Caco-2 (cell line): ENCODE measurements at regions not wholly inside any gene's neighbourhood (a gene's known extent, or its start where the extent isn't known, plus 50 kb on each side); places are given as distances from the start of the nearest gene placed in this dataset.

Source experiments
- BruUV-seq: library from RNA; stranded (reverse); fragments of 400-500 nt; replicated peaks from 2 replicates; lab custom pipeline; 2021; lab: Mats Ljungman, UMichigan
- CTCF ChIA-PET: fragments of 300-600 bp; sonication (Branson Sonifier 250); formaldehyde crosslinking; loops from one replicate; lab custom pipeline; 2022; ENCODE audit warnings: antibody characterized with exemption; lab: Charles Lee
- POLR2A ChIA-PET: fragments of 300-600 bp; sonication (Branson Sonifier 250); formaldehyde crosslinking; loops from one replicate; lab custom pipeline; 2022; ENCODE audit warnings: antibody characterized with exemption; lab: Charles Lee
- DNase-seq, 2 experiments: peaks; one replicate each; pipeline versions ENCODE4 v3.0.0 to v3.0.0-alpha.2; 2020 to 2022
- H3K27me3 ChIP-seq: replicated peaks from 2 replicates; pipeline ENCODE4 v1.6.0; 2011; ENCODE audit warnings: low read length; ENCODE audit not compliant: control insufficient read depth, insufficient read depth
- H3K36me3 ChIP-seq: 2 replicates; pipeline ENCODE4 v1.5.1; 2011; ENCODE audit warnings: low read length; ENCODE audit not compliant: control insufficient read depth, insufficient read depth
- H3K4me1 ChIP-seq: fragments of 250-450 bp; sonication (Bioruptor Pico); 2 replicates; pipeline ENCODE4 v1.5.1; 2020; ENCODE audit warnings: mild to moderate bottlenecking
- H3K4me3 ChIP-seq: 2 replicates; pipeline ENCODE4 v1.5.1; 2011; ENCODE audit warnings: low read depth, mild to moderate bottlenecking, control low read depth, low read length
- H3K9me3 ChIP-seq: fragments of 250-450 bp; sonication (Bioruptor Pico); 2 replicates; pipeline ENCODE4 v1.5.1; 2020; ENCODE audit warnings: mild to moderate bottlenecking, moderate library complexity
- H3K27ac Mint-ChIP-seq: one replicate; pipeline ENCODE4 v1.8.0; 2022; ENCODE audit warnings: mixed read lengths; ENCODE audit not compliant: unreplicated experiment
- H3K27me3 Mint-ChIP-seq: one replicate; pipeline ENCODE4 v1.8.0; 2022; ENCODE audit warnings: mixed read lengths; ENCODE audit not compliant: insufficient read depth, unreplicated experiment
- H3K36me3 Mint-ChIP-seq: one replicate; pipeline ENCODE4 v1.8.0; 2022; ENCODE audit warnings: mild to moderate bottlenecking, mixed read lengths; ENCODE audit not compliant: insufficient read depth, unreplicated experiment
- H3K4me1 Mint-ChIP-seq: one replicate; pipeline ENCODE4 v1.8.0; 2022; ENCODE audit warnings: low read depth, mixed read lengths; ENCODE audit not compliant: unreplicated experiment
- H3K4me3 Mint-ChIP-seq: one replicate; pipeline ENCODE4 v1.8.0; 2022; ENCODE audit warnings: mild to moderate bottlenecking, moderate library complexity, mixed read lengths; ENCODE audit not compliant: unreplicated experiment
- H3K9me3 Mint-ChIP-seq: one replicate; pipeline ENCODE4 v1.8.0; 2022; ENCODE audit warnings: mixed read lengths; ENCODE audit not compliant: unreplicated experiment
- intact Hi-C: fragments of 100-400 bp; cut with micrococcal nuclease; formaldehyde crosslinking; loops from one replicate; pipeline ENCODE4 v1.10.0; 2022; ENCODE audit not compliant: unreplicated experiment
- TF ChIP-seq, protein P1 (sequence below), 2 experiments: fragments of 200-600 bp in 1 of 2; IDR thresholded peaks; 1 replicate in 1 of 2; 2 replicates in 1 of 2; pipeline versions ENCODE4 v1.5.1 to v1.8.0; 2011 to 2022; ENCODE audit warnings: antibody characterized with exemption in 1 of 2, control low read depth in 1 of 2, inconsistent platforms in 1 of 2, low read depth in 1 of 2, low read length in 1 of 2, mild to moderate bottlenecking in 1 of 2, moderate library complexity in 1 of 2; ENCODE audit not compliant: insufficient read depth in 1 of 2, severe bottlenecking in 1 of 2, unreplicated experiment in 1 of 2

DNA sequence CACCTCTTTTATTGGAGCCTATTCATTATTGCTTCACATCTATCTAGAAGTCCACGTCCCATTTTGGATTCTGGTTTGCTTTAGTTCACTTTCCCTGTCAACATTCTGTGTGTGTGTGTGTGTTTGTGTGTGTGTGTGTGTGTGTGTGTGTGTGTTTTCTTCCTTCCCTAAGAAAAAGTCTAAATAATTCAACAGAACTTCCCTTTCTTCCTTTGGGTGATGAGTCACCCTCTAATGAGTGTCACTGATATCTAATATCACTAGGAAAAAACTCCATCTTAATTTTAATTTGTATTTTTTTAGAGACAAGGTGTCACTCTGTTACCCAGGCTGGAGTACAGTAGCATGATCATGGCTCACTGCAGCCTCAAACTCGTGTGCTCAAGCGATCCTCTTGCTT, 234.2 kb downstream of the TTC8 start:
- H3K27me3 ChIP-seq = no peaks in the 10 kb centered on the region
- H3K9me3 Mint-ChIP-seq = peaks cover 10% of the 10 kb centered on the region
- H3K9me3 ChIP-seq = no peaks in the 10 kb centered on the region
- no peak overlapping the region for H3K27ac Mint-ChIP-seq
- no peak for DNase-seq
- no TSS peak for BruUV-seq
- H3K4me1 Mint-ChIP-seq = peaks cover 13% of the 10 kb centered on the region
- no peaks in the 10 kb centered on the region for H3K27me3 Mint-ChIP-seq
- no peaks in the 10 kb centered on the region for H3K36me3 Mint-ChIP-seq
- intact Hi-C loops = no loop called here
- peaks cover 23% of the 10 kb centered on the region for H3K4me1 ChIP-seq
- ChIA-PET POLR2A (no interaction called here), CTCF (no interaction called here)
- H3K4me3 Mint-ChIP-seq = no peak overlapping the region
- TF ChIP-seq, protein P1, sequence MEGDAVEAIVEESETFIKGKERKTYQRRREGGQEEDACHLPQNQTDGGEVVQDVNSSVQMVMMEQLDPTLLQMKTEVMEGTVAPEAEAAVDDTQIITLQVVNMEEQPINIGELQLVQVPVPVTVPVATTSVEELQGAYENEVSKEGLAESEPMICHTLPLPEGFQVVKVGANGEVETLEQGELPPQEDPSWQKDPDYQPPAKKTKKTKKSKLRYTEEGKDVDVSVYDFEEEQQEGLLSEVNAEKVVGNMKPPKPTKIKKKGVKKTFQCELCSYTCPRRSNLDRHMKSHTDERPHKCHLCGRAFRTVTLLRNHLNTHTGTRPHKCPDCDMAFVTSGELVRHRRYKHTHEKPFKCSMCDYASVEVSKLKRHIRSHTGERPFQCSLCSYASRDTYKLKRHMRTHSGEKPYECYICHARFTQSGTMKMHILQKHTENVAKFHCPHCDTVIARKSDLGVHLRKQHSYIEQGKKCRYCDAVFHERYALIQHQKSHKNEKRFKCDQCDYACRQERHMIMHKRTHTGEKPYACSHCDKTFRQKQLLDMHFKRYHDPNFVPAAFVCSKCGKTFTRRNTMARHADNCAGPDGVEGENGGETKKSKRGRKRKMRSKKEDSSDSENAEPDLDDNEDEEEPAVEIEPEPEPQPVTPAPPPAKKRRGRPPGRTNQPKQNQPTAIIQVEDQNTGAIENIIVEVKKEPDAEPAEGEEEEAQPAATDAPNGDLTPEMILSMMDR (IDR thresholded peaks at IDR 0.05; ENCODE audit: insufficient read depth in 1 of 2, low read depth in 1 of 2, low read length in 1 of 2, severe bottlenecking in 1 of 2, unreplicated experiment in 1 of 2) = no peak
- H3K4me3 ChIP-seq = no peak overlapping the region
- no peaks in the 10 kb centered on the region for H3K36me3 ChIP-seq

DNA sequence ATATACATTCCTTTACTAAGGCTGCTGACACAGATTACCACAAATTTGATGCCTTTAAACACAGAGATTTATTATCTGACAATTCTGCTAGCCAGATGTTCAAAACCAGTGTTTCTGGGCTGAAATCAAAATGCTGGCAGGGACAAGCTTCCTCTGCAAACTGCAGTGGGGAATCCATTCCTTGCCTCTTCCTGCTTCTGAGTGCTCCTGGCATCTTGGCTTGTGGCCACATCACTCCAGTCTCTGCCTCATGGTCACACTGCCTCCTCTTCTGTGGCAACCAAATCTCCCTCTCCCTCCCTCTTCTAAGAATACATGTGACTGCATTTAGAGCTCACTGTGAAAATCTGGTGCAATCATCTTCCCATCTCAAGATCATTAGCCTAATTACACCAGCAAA, 235.7 kb downstream of the TTC8 start:
- POLR2A ChIA-PET = no interaction called here
- Mint-ChIP-seq H3K4me3 (no peak overlapping the region), H3K27me3 (no peaks in the 10 kb centered on the region), H3K9me3 (peaks cover 10% of the 10 kb centered on the region), H3K27ac (no peak overlapping the region), H3K36me3 (no peaks in the 10 kb centered on the region), H3K4me1 (peaks cover 13% of the 10 kb centered on the region)
- no peaks in the 10 kb centered on the region for H3K9me3 ChIP-seq
- no peaks in the 10 kb centered on the region for H3K36me3 ChIP-seq
- H3K4me1 ChIP-seq = peaks cover 23% of the 10 kb centered on the region
- TF ChIP-seq, protein P1 (IDR thresholded peaks at IDR 0.05; ENCODE audit: insufficient read depth in 1 of 2, low read depth in 1 of 2, low read length in 1 of 2, severe bottlenecking in 1 of 2, unreplicated experiment in 1 of 2) = no peak
- no peaks in the 10 kb centered on the region for H3K27me3 ChIP-seq
- CTCF ChIA-PET = no interaction called here
- intact Hi-C loops = loop anchor here (5.0 kb wide), 1 partner anchor 117 kb away; no protein-coding TSS in a partner anchor
- no TSS peak for BruUV-seq
- DNase-seq = no peak
- H3K4me3 ChIP-seq = no peak overlapping the region

DNA sequence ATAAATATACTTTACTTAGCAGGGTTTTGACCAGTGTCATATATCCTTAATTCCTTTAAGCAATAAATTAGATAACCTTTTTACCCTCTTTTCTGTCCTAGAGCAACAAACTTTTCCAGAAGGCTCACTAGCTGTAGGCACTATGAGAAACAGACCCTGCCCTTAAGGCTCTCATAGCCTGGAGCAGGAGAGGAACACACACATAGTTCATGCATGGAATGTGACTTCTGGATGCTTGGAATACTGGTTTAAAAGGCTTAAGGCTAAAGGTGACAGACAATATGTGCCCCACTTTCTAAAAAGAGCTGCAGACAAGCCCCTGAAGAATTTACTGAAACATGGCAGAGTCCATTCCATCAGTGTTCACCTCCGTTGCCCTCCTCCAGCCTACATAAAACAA, 237.2 kb downstream of the TTC8 start:
- Mint-ChIP-seq H3K9me3 (peaks cover 10% of the 10 kb centered on the region), H3K27ac (no peak overlapping the region), H3K4me1 (peaks cover 13% of the 10 kb centered on the region), H3K36me3 (no peaks in the 10 kb centered on the region), H3K27me3 (no peaks in the 10 kb centered on the region), H3K4me3 (no peak overlapping the region)
- Histone ChIP-seq H3K36me3 (no peaks in the 10 kb centered on the region), H3K27me3 (no peaks in the 10 kb centered on the region), H3K9me3 (no peaks in the 10 kb centered on the region), H3K4me1 (peaks cover 23% of the 10 kb centered on the region), H3K4me3 (no peak overlapping the region)
- BruUV-seq = no TSS peak
- peak; percentile 75 to 85 for DNase-seq
- intact Hi-C loops = loop anchor here (1.0 to 5.0 kb wide), 2 partner anchors 21 to 116 kb away; no protein-coding TSS in a partner anchor
- TF ChIP-seq, protein P1 (IDR thresholded peaks at IDR 0.05; ENCODE audit: insufficient read depth in 1 of 2, low read depth in 1 of 2, low read length in 1 of 2, severe bottlenecking in 1 of 2, unreplicated experiment in 1 of 2) = no peak
- POLR2A ChIA-PET = no interaction called here
- CTCF ChIA-PET = no interaction called here
